Left lung (tissue), 4 donors: ENCODE measurements at regions not wholly inside any gene's neighbourhood (a gene's known extent, or its start where the extent isn't known, plus 50 kb on each side); places are given as distances from the start of the nearest gene placed in this dataset.

Source experiments
- ATAC-seq: fragments of 200-7000 bp; cut with Tn5 transposase; one replicate; pipeline ENCODE4 v1.9.1; 2020; ENCODE audit warnings: moderate library complexity
- DNase-seq, 4 donors: peaks; one replicate each; pipeline ENCODE4 v3.0.0-alpha.2; 2013 to 2020
- H3K27ac ChIP-seq, 2 donors: fragments of 200-600 bp; sonication (generic) in 1 of 2; one replicate each; pipeline versions ENCODE4 v1.5.0 to v1.8.0; 2020 to 2021
- H3K27me3 ChIP-seq, 2 donors: fragments of 200-600 bp; sonication (generic) in 1 of 2; one replicate each; pipeline versions ENCODE4 v1.5.0 to v1.8.0; 2020 to 2021
- H3K36me3 ChIP-seq, 2 donors: fragments of 200-600 bp; sonication (generic) in 1 of 2; one replicate each; pipeline versions ENCODE4 v1.5.0 to v1.8.0; 2020 to 2021
- H3K4me1 ChIP-seq, 2 donors: fragments of 200-600 bp; one replicate each; pipeline ENCODE4 v1.8.0; 2021
- H3K4me3 ChIP-seq, 2 donors: fragments of 200-600 bp; sonication (generic) in 1 of 2; one replicate each; pipeline versions ENCODE4 v1.5.0 to v1.8.0; 2020 to 2021; ENCODE audit warnings: mild to moderate bottlenecking in 1 of 2
- H3K9me3 ChIP-seq, 2 donors: fragments of 200-600 bp; sonication (generic) in 1 of 2; one replicate each; pipeline versions ENCODE4 v1.5.0 to v1.8.0; 2020 to 2021
- intact Hi-C, 2 donors: fragments of 100-400 bp; cut with DNase I; formaldehyde crosslinking; loops; one replicate each; pipeline versions ENCODE4 v1.11.2 to v1.14.2; 2022
- TF ChIP-seq, protein P1 (sequence below), 2 donors: fragments of 200-600 bp; sonication (generic) in 1 of 2; IDR thresholded peaks; one replicate each; pipeline versions ENCODE4 v1.5.0 to v1.8.0; 2021; ENCODE audit warnings: antibody characterized with exemption in 2 of 2
- donor health status: DM: no; HTN: yes; CAD: no.
- donor health status: DM: no; HTN: no; CAD: no.

- H3K36me3 ChIP-seq = no peaks in the 10 kb centered on the region
- no peaks in the 10 kb centered on the region for H3K27me3 ChIP-seq
- H3K4me3 ChIP-seq = no peak overlapping the region
- no peaks in the 10 kb centered on the region for H3K4me1 ChIP-seq
- no peak for ATAC-seq
- intact Hi-C loops = no loop called here
- DNase-seq = no peak
- no peaks in the 10 kb centered on the region for H3K9me3 ChIP-seq
- no peak overlapping the region for H3K27ac ChIP-seq
- TF ChIP-seq, protein P1, sequence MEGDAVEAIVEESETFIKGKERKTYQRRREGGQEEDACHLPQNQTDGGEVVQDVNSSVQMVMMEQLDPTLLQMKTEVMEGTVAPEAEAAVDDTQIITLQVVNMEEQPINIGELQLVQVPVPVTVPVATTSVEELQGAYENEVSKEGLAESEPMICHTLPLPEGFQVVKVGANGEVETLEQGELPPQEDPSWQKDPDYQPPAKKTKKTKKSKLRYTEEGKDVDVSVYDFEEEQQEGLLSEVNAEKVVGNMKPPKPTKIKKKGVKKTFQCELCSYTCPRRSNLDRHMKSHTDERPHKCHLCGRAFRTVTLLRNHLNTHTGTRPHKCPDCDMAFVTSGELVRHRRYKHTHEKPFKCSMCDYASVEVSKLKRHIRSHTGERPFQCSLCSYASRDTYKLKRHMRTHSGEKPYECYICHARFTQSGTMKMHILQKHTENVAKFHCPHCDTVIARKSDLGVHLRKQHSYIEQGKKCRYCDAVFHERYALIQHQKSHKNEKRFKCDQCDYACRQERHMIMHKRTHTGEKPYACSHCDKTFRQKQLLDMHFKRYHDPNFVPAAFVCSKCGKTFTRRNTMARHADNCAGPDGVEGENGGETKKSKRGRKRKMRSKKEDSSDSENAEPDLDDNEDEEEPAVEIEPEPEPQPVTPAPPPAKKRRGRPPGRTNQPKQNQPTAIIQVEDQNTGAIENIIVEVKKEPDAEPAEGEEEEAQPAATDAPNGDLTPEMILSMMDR (IDR thresholded peaks at IDR 0.05) = no peak
Measured at GRCh38 chr2:4604767-4605166, 901.4 kb downstream of the DCDC2C start.

DNA sequence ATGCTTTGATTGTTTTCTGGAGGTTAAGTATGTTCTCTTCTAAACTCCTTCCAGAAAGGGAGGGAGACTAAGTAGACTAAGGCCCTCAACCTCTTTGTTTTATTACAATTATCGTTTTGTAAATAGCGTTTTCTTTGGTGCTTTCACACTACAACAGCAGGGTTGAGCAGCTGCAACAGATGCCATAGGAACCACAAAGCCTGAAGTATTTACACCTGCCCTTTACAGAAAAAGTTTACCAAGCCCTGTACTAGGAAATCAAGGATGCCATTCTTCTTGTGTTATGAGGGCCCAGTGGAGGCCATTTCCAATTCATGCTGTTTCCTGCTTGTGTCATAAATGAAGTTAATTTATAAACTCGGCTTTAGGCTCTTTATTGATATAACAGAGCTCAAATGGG lies 914.8 kb downstream of the DCDC2C start:
- H3K36me3 ChIP-seq = no peaks in the 10 kb centered on the region
- no peak overlapping the region for H3K4me3 ChIP-seq
- ATAC-seq (no peak), DNase-seq (no peak)
- TF ChIP-seq, protein P1 (IDR thresholded peaks at IDR 0.05) = no peak
- H3K27ac ChIP-seq = no peak overlapping the region
- H3K27me3 ChIP-seq = no peaks in the 10 kb centered on the region
- no peaks in the 10 kb centered on the region for H3K4me1 ChIP-seq
- intact Hi-C loops = no loop called here
- H3K9me3 ChIP-seq = peaks cover 0 to 30% of the 10 kb centered on the region in 2 donors

GRCh38 chr2:4618630-4619228 lies 915.4 kb downstream of the DCDC2C start:
- ATAC-seq (no peak), DNase-seq (no peak)
- TF ChIP-seq, protein P1 (IDR thresholded peaks at IDR 0.05) = no peak
- Histone ChIP-seq H3K4me1 (no peaks in the 10 kb centered on the region), H3K27ac (no peak overlapping the region), H3K9me3 (peaks cover 0 to 30% of the 10 kb centered on the region in 2 donors), H3K4me3 (no peak overlapping the region), H3K36me3 (no peaks in the 10 kb centered on the region), H3K27me3 (no peaks in the 10 kb centered on the region)
- intact Hi-C loops = no loop called here

GRCh38 chr2:4628998-4629501 lies 925.7 kb downstream of the DCDC2C start:
- DNase-seq (no peak), ATAC-seq (no peak)
- TF ChIP-seq, protein P1 (IDR thresholded peaks at IDR 0.05) = no peak
- intact Hi-C loops = no loop called here
- no peak overlapping the region for H3K27ac ChIP-seq
- H3K27me3 ChIP-seq = no peaks in the 10 kb centered on the region
- no peak overlapping the region for H3K4me3 ChIP-seq
- H3K9me3 ChIP-seq = peaks cover 0 to 1% of the 10 kb centered on the region in 2 donors
- H3K36me3 ChIP-seq = no peaks in the 10 kb centered on the region
- H3K4me1 ChIP-seq = no peaks in the 10 kb centered on the region

GRCh38 chr2:4635289-4635688 lies 931.9 kb downstream of the DCDC2C start:
- Histone ChIP-seq H3K36me3 (no peaks in the 10 kb centered on the region), H3K27me3 (no peaks in the 10 kb centered on the region), H3K9me3 (no peaks in the 10 kb centered on the region), H3K27ac (no peak overlapping the region), H3K4me3 (no peak overlapping the region), H3K4me1 (no peaks in the 10 kb centered on the region)
- TF ChIP-seq, protein P1 (IDR thresholded peaks at IDR 0.05) = no peak
- DNase-seq = no peak
- intact Hi-C loops = no loop called here
- ATAC-seq = no peak
